GM23248 (cell line): ENCODE measurements at regions not wholly inside any gene's neighbourhood (a gene's known extent, or its start where the extent isn't known, plus 50 kb on each side); places are given as distances from the start of the nearest gene placed in this dataset.

Experiments used
- EZH2 ChIP-seq: fragments of 200-600 bp; sonication (generic); IDR thresholded peaks from 2 replicates; pipeline ENCODE4 v1.6.1; 2018; ENCODE audit warnings: antibody characterized with exemption, mild to moderate bottlenecking; ENCODE audit not compliant: insufficient read depth, poor library complexity, severe bottlenecking
- EZH2phosphoT487 ChIP-seq: fragments of 200-600 bp; sonication (generic); IDR thresholded peaks from 2 replicates; pipeline ENCODE4 v1.6.1; 2018; ENCODE audit warnings: antibody characterized with exemption, moderate library complexity, mild to moderate bottlenecking, low read depth; ENCODE audit not compliant: insufficient read depth

- TF ChIP-seq EZH2phosphoT487: no peak
- TF ChIP-seq EZH2: no peak
Measured at GRCh38 chr4:57554556-57555092, 444.4 kb upstream of the IGFBP7 start.
